ENCODE measurements at regions not wholly inside any gene's neighbourhood (a gene's known extent, or its start where the extent isn't known, plus 50 kb on each side); places are given as distances from the start of the nearest gene placed in this dataset.

DNA sequence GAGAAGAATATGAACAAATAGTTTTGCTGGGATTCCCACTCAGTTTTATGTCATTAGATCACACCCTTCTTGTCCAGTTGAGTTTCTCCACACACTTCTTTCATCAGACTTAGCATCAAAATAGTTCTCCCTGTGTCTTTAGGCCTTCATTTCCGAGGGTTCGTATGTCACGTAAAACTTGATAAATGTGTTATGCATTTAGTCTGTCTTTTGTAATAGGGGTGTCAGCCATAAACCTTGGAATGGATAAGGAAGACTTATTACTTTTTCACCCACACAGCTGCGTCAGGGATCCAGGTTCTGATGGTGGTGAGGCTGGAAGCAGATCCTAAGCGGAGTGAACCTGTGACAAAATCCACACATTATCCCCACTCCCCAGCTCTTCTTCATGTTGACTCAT, 246.8 kb downstream of the CD83 start:
- DNase-seq (ENCODE audit: low read depth in 2 of 2, low spot score in 1 of 2): no peak

DNA sequence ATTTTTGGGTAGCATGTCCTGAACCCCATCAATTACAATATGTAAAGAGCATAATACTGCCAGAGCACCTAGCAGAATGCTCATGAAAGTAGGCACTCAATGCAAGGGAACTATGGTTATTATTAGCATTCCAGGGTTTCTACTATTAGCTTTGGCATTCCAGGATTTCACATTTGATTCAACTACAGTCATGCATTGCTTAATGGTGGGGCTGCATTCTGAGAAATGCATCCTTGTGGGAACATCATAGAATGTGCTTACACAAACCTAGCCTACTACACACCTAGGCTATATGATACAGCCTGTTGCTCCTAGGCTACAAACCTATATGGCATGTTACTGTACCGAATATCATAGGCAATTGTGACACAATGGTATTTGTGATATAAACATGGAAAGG, 247.8 kb downstream of the CD83 start:
- no peak for DNase-seq (ENCODE audit: low read depth in 2 of 2, low spot score in 1 of 2)

DNA sequence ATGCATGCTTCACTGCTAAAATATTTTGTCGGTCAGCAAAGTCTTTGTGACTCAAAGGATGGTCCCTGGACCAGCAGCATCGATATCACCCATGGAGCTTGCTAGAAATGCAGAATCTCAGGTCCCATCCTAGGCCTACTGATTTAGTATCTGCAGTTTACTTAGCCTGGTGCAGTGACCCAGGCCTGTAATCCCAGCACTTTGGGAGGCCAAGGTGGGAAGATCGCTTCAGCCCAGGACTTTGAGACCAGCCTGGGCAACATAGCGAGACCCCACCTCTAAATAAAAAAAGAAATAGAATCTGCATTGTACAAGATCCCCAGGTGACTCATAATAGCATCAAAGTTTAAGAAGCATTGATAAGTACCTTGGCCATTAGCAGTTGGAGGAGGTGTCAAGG, 248.7 kb downstream of the CD83 start:
- no peak for DNase-seq (ENCODE audit: low read depth in 2 of 2, low spot score in 1 of 2)

DNA sequence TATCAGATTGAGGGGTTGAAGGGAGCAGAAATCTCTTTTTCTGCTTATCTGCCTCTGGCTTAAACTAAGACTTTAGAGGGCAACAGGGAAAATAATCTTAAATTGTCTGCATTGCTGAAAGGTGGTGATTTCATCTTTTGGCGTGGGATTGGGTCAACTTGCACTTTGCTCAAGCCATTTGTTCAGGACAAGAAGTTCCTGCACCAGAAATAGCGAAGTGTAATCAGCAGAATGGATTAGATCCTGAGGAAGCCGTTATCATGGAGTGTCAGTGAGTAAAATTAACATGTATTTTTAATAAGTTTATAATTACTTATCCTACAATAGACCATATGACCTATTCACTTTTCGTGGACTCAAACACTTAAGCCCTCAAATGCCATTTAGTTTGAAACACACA, 249.3 kb downstream of the CD83 start:
- DNase-seq (ENCODE audit: low read depth in 2 of 2, low spot score in 1 of 2): no peak

DNA sequence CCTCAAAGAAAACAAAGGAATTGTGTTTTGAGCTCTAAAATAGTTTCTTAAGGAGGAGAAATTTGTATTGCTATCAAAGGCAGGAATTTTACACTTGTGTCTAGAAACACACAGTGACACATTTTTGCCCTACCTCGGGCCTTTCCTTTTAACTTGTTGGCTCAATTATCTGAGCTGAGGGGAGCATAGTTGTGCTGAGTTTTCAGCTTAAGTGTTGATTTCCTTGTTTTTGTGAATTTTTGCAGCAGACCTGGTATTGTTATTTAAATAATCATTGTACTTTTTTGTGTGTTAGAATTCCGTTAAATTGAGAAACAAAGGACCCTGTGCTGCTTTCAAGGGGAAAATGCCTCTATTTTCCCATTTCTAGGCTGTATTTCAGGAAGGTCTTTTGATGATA, 249.7 kb downstream of the CD83 start:
- DNase-seq (ENCODE audit: low read depth in 2 of 2, low spot score in 1 of 2): no peak

DNA sequence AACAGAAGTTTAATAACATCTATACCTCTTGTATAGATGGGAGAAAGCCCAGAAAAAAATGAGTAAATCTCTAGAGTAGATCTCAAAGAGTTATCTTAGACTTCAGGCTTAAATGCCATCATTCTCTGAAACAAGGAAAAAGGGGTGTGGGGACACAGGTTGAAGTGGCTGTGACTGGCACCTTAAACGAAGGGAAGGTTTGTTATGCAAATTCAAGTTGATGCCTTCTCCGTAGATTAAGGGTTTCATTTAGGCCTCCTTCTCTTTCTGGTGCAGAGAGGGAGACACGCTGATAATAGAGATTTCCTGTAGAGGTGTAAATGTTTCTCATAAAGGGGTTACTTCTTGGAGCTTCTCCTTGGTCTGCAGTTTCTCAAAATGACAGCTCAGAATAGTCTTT, 252.1 kb downstream of the CD83 start:
- no peak for DNase-seq (ENCODE audit: low read depth in 2 of 2, low spot score in 1 of 2)

DNA sequence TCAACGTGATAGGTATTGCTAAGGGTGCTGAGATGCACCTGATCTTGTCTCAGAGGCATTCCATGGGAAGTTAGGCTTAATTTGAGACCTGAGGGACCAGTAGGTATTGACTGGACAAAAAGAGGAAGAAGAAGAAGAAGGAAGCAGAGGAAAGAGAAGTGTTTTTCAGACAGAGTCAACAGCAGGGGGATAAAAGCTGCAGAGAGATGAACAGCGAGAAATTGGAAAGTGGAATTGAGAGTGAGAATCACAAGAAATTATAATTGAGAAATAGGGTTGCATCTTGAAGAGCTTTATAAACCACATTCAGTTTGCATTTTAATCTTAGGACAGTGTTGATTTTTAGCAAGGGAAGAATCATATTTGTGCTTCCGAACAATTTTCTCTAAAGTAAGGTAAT, 254.0 kb downstream of the CD83 start:
- DNase-seq (ENCODE audit: low read depth in 2 of 2, low spot score in 1 of 2): no peak

DNA sequence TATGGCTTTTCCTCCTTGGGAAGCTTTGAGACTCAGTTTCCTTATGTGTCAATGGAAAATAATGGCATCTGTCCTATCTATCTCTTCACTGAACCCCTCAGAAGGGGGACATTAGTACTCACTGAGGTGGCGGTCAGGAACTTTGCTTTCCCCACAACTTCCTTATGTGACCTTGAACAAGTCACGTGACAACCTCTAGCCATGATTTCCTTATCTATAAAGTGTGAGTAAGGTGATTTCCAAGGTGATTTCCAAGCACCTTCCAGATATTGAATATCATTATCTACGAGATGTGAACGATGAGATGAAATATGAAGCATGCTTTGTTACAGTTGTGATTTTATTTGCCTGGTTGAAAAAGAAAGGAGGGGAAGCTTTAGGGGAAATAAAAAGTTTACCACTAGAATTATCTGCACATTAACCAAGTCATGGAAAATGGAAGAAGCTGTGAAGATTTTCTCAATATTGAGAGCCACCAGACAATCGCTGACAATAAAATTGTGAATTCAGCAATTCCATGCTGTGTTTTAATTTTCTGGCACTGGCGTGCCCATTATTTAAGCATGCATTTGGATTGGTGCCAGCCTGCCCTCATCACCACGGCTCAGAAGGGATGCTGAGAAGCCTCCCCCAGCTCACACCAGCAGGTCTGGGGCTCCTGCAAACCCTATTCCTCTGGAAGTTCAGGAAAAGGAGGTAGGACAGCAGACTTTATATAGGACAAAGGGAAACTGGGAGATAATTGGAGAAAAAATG, 255.3 kb downstream of the CD83 start:
- no peak for DNase-seq (ENCODE audit: low read depth in 2 of 2, low spot score in 1 of 2)

DNA sequence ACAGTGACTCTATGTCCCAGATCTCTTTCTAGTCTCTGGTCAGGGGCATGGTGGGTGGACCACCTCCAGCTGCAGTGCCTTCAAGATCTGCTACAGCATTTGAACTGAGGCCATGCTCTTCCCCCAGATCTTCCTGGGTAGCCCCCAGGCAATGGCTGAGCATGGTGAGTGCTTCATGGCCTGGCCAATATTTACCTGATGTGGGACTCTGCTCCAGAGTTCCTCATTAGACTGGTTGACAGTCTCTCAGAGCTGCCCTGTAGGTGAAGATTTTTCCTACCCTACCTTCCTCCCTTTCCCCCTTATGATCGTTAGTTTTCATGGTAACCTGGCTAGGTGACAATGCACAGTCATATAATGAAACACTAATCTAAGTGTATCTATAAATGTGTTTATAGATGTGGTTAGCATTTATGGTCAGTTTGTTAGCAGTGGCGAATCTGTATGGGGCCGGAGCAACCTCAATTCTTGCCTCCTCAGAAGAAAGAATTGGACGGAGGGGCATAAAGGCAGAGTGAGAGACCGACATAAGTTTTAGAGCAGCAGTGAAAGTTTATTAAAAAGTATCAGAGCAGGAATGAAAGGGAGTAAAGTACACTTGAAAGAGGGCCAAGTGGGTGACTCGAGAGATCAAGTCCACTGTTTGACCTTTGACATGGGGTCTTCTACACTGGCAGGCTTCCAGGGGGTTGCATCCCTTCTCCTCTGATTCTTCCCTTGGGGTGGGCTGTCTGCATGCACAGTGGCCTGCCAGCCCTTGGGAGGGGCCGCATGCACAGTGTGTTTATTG, 256.3 kb downstream of the CD83 start:
- DNase-seq (ENCODE audit: low read depth in 2 of 2, low spot score in 1 of 2): no peak

DNA sequence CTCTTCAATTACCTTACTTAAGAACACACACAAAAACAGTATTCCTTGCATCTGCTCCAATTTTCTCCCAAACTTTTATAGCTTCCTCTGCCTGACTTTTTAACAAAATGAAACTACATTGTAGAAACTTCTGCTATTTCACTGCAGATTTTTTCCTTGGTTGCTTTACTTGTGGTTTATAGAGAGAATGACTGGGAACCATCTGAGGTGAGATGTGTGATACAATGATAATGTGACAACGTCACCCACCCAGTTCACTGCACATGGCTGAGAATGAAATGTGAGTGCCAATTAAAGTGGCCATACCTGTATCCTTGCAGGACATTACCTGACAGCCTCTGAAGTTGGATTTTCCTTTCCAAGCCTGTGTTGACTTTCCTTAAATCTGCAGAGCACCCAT, 258.4 kb downstream of the CD83 start:
- no peak for DNase-seq (ENCODE audit: low read depth in 2 of 2, low spot score in 1 of 2)

DNA sequence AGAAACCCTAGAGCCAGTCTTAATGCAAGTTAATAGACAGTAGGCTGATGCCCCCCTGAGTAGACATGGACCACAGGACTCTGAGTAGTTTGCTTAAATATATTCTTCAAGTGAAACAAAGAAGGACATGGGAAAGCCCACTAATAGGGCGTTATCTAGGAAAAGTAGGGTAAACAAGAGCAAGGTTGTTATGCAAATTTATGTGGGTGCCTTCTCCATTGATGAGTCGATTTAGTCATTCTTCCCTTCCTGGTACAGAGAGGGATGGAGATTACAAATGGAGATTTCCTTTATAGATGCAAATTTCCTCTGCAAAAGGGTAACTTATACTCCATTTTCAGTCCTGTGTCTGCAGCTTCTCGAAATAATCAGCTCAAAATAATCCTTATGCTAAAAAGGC, 262.0 kb downstream of the CD83 start:
- no peak for DNase-seq (ENCODE audit: low read depth in 2 of 2, low spot score in 1 of 2)

DNA sequence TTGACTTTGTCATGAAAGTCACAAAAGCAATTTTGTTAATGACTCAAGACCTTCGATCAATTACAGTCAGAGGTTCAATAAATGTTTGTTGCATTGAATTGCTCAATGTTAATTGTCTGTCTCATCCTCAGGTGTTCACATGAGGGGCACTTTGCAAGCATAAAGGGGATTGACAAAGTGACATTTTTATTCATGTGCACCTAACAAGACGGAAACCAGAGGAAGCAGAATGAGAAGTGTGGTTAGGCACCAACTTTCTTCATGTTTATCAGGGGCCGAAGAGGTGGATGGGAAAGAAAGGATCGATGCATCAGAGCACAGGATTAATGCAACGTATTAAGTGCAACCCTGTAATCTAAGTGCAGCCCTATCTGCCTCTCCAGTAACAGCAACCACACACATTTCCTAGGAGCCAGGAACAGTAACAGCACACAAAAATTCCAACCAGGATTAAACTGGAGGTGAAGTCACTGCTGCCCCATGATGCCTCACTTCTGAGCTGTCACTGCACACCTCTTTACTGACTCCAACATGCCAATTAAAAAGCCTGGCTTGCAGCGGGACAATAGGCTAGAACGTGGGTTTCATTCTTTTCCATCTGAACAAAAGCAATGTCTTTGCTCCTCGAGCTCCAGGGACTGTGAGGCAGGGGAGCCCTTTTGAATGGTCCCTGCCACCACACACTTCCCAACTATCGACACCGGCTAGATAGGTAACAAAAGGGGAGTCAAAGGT, 262.7 kb downstream of the CD83 start:
- no peak for DNase-seq (ENCODE audit: low read depth in 2 of 2, low spot score in 1 of 2)

DNA sequence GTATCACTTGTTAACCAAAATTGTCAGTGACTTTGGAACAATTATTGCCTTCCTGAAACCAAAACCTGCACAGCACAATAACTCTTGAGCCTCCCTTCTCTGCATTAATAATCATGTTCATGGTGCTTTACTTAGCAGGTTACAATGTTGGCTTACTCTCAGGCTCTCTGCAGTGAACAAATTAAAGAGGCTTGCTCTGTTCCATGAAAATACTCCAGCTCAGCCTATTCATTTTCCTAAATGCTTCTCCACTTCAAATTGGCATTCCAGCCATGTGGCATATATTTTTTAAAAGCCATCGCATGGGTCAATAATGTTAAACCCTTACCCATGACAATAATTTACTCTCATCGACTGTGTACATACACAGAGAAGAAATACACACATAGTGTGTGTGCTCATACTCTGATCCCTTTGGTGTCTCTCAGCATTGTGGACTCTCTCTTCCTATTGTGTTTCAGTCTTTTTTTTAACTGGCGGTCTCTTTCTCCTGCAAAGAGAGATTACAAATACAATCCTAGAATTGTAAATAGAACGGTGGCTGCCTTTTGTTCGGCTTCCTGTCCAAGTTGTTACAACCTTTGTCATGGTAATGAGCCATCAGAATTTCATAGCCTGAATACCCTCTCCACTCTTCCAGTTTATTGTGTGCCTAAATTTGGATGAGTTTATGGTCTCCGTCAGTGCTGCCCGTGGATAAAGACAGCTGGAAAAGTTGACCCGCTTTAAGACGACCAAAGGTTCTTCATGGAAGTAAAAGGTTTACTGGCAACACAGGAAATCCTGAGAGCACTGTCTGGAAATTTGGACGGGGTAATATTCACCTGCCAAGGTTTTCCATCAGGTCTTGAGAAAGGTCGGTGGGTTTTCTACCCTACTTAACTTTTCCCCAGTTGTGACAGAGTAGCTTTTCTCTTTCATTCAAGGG, 263.6 kb downstream of the CD83 start:
- no peak for DNase-seq (ENCODE audit: low read depth in 2 of 2, low spot score in 1 of 2)

DNA sequence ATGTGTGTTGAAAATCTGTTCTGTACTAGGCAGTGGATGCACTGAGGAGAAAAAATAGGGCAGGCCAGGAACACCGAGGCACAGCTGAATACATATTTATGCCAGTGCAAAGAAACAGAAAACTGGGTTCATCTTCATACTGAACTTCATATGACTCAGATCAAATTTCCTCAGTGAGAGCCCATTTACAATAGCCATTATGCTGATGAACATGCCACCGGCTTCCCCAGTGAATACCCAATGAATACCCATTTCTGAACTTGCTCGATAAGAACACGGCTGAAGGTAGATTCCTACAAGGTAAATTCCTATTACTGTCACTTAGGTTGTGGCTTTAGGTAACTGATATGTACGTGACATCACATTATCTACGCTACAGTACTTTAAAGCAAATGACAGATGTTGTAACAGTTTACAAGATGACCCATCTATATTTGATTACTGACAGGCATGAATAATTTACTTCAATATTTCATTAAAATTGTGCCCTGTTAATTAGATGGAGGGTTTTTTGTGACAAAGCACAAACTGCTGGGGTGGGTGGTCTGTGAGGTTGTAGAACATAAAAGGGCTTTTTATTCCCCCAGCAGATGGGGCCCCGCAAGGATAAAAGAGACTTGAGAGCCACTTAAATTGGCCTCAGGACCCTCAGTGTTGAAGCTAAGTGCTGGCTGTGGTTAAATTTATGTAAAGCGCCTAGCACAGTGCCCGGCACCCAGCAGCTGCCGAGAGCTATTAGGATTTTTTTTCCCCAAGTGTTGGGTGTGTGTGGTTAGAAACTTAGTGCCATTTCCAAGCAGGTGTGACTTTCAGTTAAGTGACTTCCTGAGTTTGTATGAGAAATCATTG, 264.5 kb downstream of the CD83 start:
- DNase-seq (ENCODE audit: low read depth in 2 of 2, low spot score in 1 of 2): no peak

DNA sequence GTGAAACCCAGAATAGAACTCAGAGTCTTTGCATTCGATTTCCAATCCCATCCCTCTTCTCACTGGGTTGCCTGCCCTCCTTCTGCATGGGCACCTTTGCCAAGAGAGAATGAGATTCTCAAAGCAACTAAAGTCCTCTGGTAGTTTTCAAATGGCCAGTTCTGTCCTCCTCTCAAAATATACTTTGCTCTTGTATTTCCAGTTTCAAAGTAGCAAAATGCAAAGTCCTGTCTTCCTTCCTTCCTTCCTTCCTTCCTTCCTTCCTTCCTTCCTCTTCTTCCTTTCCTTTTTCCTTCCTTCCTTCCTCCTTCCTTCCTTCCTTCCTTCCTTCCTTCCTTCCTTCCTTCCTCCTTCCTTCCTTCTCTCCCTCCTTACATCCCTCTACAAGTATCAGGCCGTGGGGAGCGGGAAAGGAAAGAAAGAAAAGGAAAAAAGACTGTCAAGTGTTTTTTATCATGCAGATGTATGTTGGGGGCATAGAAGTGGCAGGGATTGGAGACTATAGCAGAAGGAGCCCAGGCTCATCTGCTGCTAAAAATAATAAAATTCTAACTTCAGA, 265.2 kb downstream of the CD83 start:
- DNase-seq (ENCODE audit: low read depth in 2 of 2, low spot score in 1 of 2): no peak

DNA sequence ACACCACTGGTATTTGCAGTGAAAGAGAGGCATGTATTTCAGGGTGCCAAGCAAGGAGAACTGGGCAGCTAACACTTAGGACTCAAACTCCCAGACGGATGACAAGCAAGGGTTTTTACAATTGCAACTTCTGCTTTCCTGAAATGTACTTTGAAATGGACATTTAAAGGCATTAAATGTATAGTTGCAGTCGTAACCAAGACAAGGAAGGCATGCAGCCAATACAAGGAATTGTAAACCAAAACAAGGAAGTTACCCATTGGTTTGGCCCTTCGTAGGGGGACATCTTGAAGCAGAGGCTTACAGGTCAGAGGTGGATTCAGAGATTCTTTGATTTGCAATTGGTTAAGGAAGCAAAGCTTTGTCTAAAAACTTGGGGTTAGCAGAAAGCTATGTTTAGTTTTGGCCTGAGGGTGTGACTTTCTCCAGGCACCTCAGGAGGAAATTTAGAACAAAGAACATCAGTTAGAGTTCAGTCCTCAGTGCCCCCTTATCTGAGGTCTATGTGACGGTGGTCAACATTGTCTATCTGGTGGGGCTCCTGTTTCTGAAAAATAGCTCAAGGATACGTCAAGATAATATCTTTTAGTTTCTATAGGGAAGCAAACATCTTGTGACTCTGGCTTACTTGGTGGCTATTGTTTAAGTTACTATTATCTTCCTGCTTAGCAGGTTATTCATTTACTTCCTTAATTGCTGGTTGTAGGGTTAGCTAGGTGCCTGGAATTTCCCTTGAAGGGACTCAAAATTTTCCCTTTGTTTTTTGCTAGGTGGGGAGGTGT, 266.0 kb downstream of the CD83 start:
- no peak for DNase-seq (ENCODE audit: low read depth in 2 of 2, low spot score in 1 of 2)

DNA sequence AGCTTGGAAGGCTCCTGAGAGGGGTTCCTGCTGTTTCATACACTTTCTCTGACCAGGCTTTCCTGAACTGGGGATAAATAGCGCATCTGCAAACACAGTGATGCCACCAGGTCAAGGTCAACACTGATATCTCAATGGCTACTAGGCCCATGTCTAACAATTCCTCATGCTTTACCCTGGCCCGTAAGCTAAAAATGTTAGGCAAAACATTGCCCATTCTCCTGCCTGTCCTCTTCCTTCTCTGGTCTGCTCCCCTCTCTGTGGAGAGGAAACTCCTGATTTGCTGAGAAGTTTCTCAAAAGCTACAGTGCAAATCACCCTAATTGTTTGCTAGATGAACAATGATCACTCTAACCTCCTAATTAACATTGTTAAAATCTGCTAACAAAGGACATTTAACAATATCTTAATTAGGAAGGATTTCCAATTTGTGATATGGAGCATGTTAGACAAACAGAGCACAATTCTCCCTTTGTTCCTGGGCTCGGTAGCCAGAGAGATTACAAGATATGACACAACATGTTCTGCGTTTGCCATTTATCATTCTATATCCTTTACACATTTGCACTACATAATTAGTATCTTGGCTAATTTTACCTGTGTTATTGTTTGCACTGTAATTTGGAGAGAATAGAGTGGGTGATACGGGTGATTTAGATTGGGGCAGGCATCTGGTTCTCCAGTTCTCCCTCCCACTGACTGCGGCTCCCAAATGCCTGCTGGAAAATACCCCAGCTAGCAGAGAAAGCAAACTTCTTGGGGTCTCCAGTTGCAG, 266.8 kb downstream of the CD83 start:
- DNase-seq (ENCODE audit: low read depth in 2 of 2, low spot score in 1 of 2): no peak

DNA sequence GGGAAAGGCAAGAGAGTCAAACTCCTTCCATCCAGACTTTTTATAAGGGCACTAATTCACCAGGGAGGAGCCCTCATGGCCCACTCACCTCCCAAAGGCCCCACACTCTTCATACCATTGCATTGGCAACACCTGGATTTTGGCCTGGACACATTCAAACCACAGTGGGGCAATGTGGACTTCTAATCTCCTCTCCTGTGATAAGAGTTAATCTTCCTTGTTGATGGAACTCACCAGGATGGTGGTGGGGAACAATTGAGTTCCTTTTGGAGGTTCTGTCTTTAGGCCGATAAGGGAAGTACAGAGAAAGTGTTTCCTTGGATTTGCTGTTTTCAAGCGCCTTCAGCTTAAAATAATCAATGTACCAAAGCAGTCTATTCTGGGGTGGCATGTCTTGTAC, 268.7 kb downstream of the CD83 start:
- no peak for DNase-seq (ENCODE audit: low read depth in 2 of 2, low spot score in 1 of 2)

Measured in stimulated activated CD8-positive, alpha-beta memory T cell treated with anti-CD3 and anti-CD28 coated beads, Interleukin-4, amount 100 ng/mL, for 4 hours (primary cell).